Smooth muscle cell (in vitro differentiated cells): ENCODE measurements at regions not wholly inside any gene's neighbourhood (a gene's known extent, or its start where the extent isn't known, plus 50 kb on each side); places are given as distances from the start of the nearest gene placed in this dataset.

Experiments
- DNase-seq: peaks from one replicate; lab custom pipeline; 2025; ENCODE audit not compliant: unreplicated experiment; lab: John Stamatoyannopoulos, UW
- H2AFZ ChIP-seq: fragments of 200-600 bp; sonication (generic); 2 replicates; pipeline ENCODE4 v1.6.0; 2016; ENCODE audit warnings: antibody characterized with exemption, low read depth, mild to moderate bottlenecking
- H3F3A ChIP-seq: fragments of 200-600 bp; sonication (generic); 2 replicates; pipeline ENCODE4 v1.6.0; 2017; ENCODE audit warnings: antibody characterized with exemption, low read depth
- H3K27ac ChIP-seq: fragments of 200-600 bp; sonication (generic); 2 replicates; pipeline ENCODE4 v1.5.1; 2016; ENCODE audit warnings: low read depth, mild to moderate bottlenecking
- H3K27me3 ChIP-seq: fragments of 200-600 bp; sonication (generic); 2 replicates; pipeline ENCODE4 v1.6.1; 2016; ENCODE audit warnings: low read depth, mild to moderate bottlenecking
- H3K36me3 ChIP-seq: fragments of 200-600 bp; sonication (generic); 2 replicates; pipeline ENCODE4 v1.5.1; 2016; ENCODE audit warnings: low read depth
- H3K4me1 ChIP-seq: fragments of 200-600 bp; sonication (generic); 2 replicates; pipeline ENCODE4 v1.5.1; 2016; ENCODE audit warnings: low read depth
- H3K4me2 ChIP-seq: fragments of 200-600 bp; sonication (generic); 2 replicates; pipeline ENCODE4 v1.6.0; 2016; ENCODE audit warnings: mild to moderate bottlenecking
- H3K4me3 ChIP-seq: fragments of 200-600 bp; sonication (generic); 2 replicates; pipeline ENCODE4 v1.5.1; 2016; ENCODE audit warnings: mild to moderate bottlenecking
- H3K79me2 ChIP-seq: fragments of 200-600 bp; sonication (generic); 2 replicates; pipeline ENCODE4 v1.6.0; 2016; ENCODE audit warnings: low read depth, mild to moderate bottlenecking
- H3K9ac ChIP-seq: fragments of 200-600 bp; sonication (generic); 2 replicates; pipeline ENCODE4 v1.6.0; 2016; ENCODE audit warnings: low read depth
- H3K9me3 ChIP-seq: fragments of 200-600 bp; sonication (generic); replicated peaks from 2 replicates; pipeline ENCODE4 v1.5.1; 2016; ENCODE audit warnings: low read depth
- H4K20me1 ChIP-seq: fragments of 200-600 bp; sonication (generic); 2 replicates; pipeline ENCODE4 v1.6.0; 2016; ENCODE audit warnings: low read depth
- CTCF ChIP-seq: fragments of 200-600 bp; sonication (generic); IDR thresholded peaks from 2 replicates; pipeline ENCODE4 v1.5.1; 2017; ENCODE audit warnings: borderline replicate concordance, mild to moderate bottlenecking, antibody characterized with exemption; ENCODE audit not compliant: insufficient read depth, poor library complexity, severe bottlenecking
- WGBS: methylation state at CpG from one replicate; pipeline ENCODE4 v1.1.7; 2016; ENCODE audit warnings: low lambda C conversion rate; 5-methylcytosine and 5-hydroxymethylcytosine counted together

DNA sequence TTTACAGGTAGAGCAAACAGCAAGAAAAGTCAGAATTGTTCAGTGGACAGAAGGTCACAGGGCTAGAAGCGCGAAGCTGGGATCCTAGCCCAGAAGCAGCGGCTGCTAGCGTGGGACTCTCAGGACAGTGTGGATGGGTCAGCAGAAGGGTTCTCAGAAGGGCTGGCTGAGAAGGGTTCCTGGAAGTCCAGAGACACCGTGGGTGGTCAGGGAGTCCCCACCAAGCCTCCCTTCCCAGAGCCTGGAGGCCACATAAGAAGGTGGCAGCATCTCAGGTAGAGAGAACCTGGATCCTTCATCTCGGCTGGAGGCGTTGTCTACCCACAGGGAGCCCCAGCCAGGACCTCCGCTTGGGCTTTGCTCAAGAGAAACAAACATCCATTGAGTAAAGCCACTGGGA is 696.3 kb downstream of the PTPRU start:
- H3K27me3 ChIP-seq: peaks cover 8% of the 10 kb centered on the region
- H2AFZ ChIP-seq: no peak overlapping the region
- WGBS: 85% methylated on average over 8 of the region's 8 CpGs
- no peaks in the 10 kb centered on the region for H3K9me3 ChIP-seq
- no peak for DNase-seq
- H3K79me2 ChIP-seq: no peaks in the 10 kb centered on the region
- no peaks in the 10 kb centered on the region for H3K36me3 ChIP-seq
- H3K9ac ChIP-seq: no peak overlapping the region
- no peaks in the 10 kb centered on the region for H3F3A ChIP-seq
- H4K20me1 ChIP-seq: no peaks in the 10 kb centered on the region
- H3K4me3 ChIP-seq: no peak overlapping the region
- H3K4me2 ChIP-seq: no peak overlapping the region
- H3K4me1 ChIP-seq: no peaks in the 10 kb centered on the region
- TF ChIP-seq CTCF: no peak
- no peak overlapping the region for H3K27ac ChIP-seq

- no peak for DNase-seq
- Histone ChIP-seq H3K9me3 (no peaks in the 10 kb centered on the region), H3K4me2 (no peak overlapping the region), H3K4me1 (no peaks in the 10 kb centered on the region), H4K20me1 (no peaks in the 10 kb centered on the region), H3K27ac (no peak overlapping the region), H2AFZ (no peak overlapping the region), H3F3A (no peaks in the 10 kb centered on the region), H3K36me3 (no peaks in the 10 kb centered on the region), H3K9ac (no peak overlapping the region), H3K4me3 (no peak overlapping the region), H3K79me2 (no peaks in the 10 kb centered on the region), H3K27me3 (peaks cover 8% of the 10 kb centered on the region)
- no peak for TF ChIP-seq CTCF
- 69% methylated on average over 13 of the region's 13 CpGs for WGBS
These were observed 695.3 kb downstream of the PTPRU start for GRCh38 chr1:29931477-29932175.

DNA sequence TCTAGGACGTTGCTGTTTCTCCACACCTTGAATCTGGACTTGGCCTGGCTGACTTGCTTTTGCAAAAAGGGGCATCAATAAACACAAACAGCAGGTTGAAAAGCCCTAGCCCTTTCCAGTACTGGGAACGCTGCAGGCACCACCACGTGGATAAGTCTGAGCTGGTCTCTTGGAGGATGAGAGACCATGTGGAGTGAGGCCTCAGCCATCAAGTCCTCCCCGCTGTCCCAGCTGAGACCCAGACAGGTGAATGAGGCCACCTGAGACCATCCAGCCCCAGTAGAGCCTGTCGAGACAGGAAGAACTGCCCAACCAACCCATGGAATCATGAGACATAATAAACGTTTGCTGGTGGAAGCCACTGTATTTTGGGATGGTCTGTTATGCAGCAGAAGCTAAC is 688.7 kb downstream of the PTPRU start:
- no peak overlapping the region for H3K4me3 ChIP-seq
- H4K20me1 ChIP-seq: no peaks in the 10 kb centered on the region
- WGBS: 88% methylated on average over 6 of the region's 6 CpGs
- H3F3A ChIP-seq: no peaks in the 10 kb centered on the region
- no peak overlapping the region for H3K27ac ChIP-seq
- no peaks in the 10 kb centered on the region for H3K9me3 ChIP-seq
- H3K79me2 ChIP-seq: no peaks in the 10 kb centered on the region
- no peak for TF ChIP-seq CTCF
- H3K36me3 ChIP-seq: no peaks in the 10 kb centered on the region
- no peak overlapping the region for H3K9ac ChIP-seq
- no peaks in the 10 kb centered on the region for H3K4me1 ChIP-seq
- no peak for DNase-seq
- H3K27me3 ChIP-seq: peaks cover 6% of the 10 kb centered on the region
- H2AFZ ChIP-seq: no peak overlapping the region
- H3K4me2 ChIP-seq: no peak overlapping the region

DNA sequence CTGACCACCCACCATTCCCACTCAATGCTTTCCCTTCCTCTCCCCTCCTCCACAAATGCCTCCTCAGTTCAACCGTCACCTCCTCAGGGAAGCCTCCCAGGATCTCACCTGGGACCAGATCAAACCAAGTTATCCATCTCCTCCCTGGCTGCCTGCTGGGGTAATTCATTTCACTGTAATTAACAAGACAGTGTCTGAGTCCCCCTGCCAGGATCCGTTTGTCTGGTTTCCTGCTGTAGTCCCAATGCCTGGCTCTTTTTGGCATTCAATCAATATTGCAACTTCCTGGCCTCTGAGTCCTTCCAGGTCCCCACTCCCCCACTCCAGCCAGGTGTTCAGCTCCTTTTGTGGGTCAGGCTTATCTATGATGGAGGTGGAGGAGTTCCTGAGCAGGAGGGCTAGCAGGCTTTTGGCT is 687.7 kb downstream of the PTPRU start:
- Histone ChIP-seq H3K79me2 (no peaks in the 10 kb centered on the region), H3K9me3 (no peaks in the 10 kb centered on the region), H3K27me3 (peaks cover 5% of the 10 kb centered on the region), H3K4me3 (no peak overlapping the region), H3K36me3 (no peaks in the 10 kb centered on the region), H3K4me1 (no peaks in the 10 kb centered on the region), H3K4me2 (no peak overlapping the region), H4K20me1 (no peaks in the 10 kb centered on the region), H3K9ac (no peak overlapping the region), H3K27ac (no peak overlapping the region), H2AFZ (no peak overlapping the region), H3F3A (no peaks in the 10 kb centered on the region)
- TF ChIP-seq CTCF: no peak
- 31% methylated on average over 2 of the region's 2 CpGs for WGBS
- DNase-seq: no peak
